H1 (cell line): ENCODE measurements at regions not wholly inside any gene's neighbourhood (a gene's known extent, or its start where the extent isn't known, plus 50 kb on each side); places are given as distances from the start of the nearest gene placed in this dataset.

Source experiments
- CTCF ChIA-PET: fragments of 300-600 bp; sonication (Branson Sonifier 250); formaldehyde crosslinking; loops from one replicate; lab custom pipeline; 2021; ENCODE audit not compliant: partially characterized antibody; lab: Charles Lee
- POLR2A ChIA-PET: fragments of 300-600 bp; sonication (Branson Sonifier 250); formaldehyde crosslinking; loops from one replicate; lab custom pipeline; 2021; ENCODE audit warnings: inconsistent platforms; ENCODE audit not compliant: partially characterized antibody; lab: Charles Lee
- DNase-seq, 2 experiments: peaks; one replicate each; pipeline versions ENCODE4 v3.0.0 to v3.0.0-alpha.2; 2010 to 2022; ENCODE audit warnings: low spot score in 2 of 2, low read depth in 1 of 2, mixed read lengths in 1 of 2
- FAIRE-seq: peaks from 2 replicates; lab custom pipeline; 2011; peaks lifted over from hg19 to GRCh38; lab: Jason Lieb, UNC
- H2AFZ ChIP-seq: 2 replicates; pipeline ENCODE4 v1.8.1; 2012; ENCODE audit warnings: low read length, inconsistent platforms
- H2AK5ac ChIP-seq: 2 replicates; pipeline ENCODE4 v1.6.1; 2013; ENCODE audit warnings: low read depth, low read length
- H2BK120ac ChIP-seq: replicated peaks from 2 replicates; pipeline ENCODE3; 2013; ENCODE audit warnings: low read depth, low read length, inconsistent platforms
- H2BK12ac ChIP-seq: 2 replicates; pipeline ENCODE4 v1.6.1; 2013; ENCODE audit warnings: low read depth, low read length
- H2BK15ac ChIP-seq: 2 replicates; pipeline ENCODE4 v1.6.1; 2013; ENCODE audit warnings: low read length
- H2BK20ac ChIP-seq: 2 replicates; pipeline ENCODE4 v1.6.1; 2013; ENCODE audit warnings: low read length
- H2BK5ac ChIP-seq: 2 replicates; pipeline ENCODE4 v1.6.1; 2013; ENCODE audit warnings: low read depth, low read length
- H3K14ac ChIP-seq: 2 replicates; pipeline ENCODE4 v1.6.1; 2013; ENCODE audit warnings: inconsistent platforms; ENCODE audit not compliant: insufficient read length
- H3K18ac ChIP-seq: 2 replicates; pipeline ENCODE4 v1.6.1; 2013; ENCODE audit warnings: low read length; ENCODE audit errors: extremely low read depth
- H3K23ac ChIP-seq: 2 replicates; pipeline ENCODE4 v1.6.1; 2013; ENCODE audit warnings: inconsistent platforms; ENCODE audit not compliant: insufficient read length
- H3K23me2 ChIP-seq: 2 replicates; pipeline ENCODE4 v1.6.1; 2013; ENCODE audit warnings: low read depth, low read length
- H3K27ac ChIP-seq: 2 replicates; pipeline ENCODE4 v1.6.1; 2011; ENCODE audit warnings: low read depth, low read length, inconsistent platforms
- H3K27me3 ChIP-seq, 4 experiments: replicated peaks in 1 of 4; 1 replicate in 1 of 4; 2 replicates in 3 of 4; pipeline versions ENCODE4 v1.6.1 to v1.8.1; 2011 to 2013; ENCODE audit warnings: low read length in 3 of 4, mild to moderate bottlenecking in 3 of 4, inconsistent platforms in 2 of 4, mixed read lengths in 2 of 4, moderate library complexity in 1 of 4; ENCODE audit not compliant: control insufficient read depth in 3 of 4, insufficient read depth in 3 of 4; ENCODE audit errors: extremely low read depth in 1 of 4
- H3K36me3 ChIP-seq, 4 experiments: 2 replicates each; pipeline versions ENCODE4 v1.6.1 to v1.8.1; 2011 to 2013; ENCODE audit warnings: mild to moderate bottlenecking in 4 of 4, low read length in 3 of 4, moderate library complexity in 2 of 4, control low read depth in 1 of 4, inconsistent platforms in 1 of 4; ENCODE audit not compliant: insufficient read depth in 4 of 4, control insufficient read depth in 2 of 4
- H3K4ac ChIP-seq: replicated peaks from 2 replicates; pipeline ENCODE3; 2013; ENCODE audit warnings: low read length, low read depth, mixed read lengths, inconsistent platforms; ENCODE audit not compliant: insufficient read length
- H3K4me1 ChIP-seq, 4 experiments: replicated peaks in 1 of 4; 1 replicate in 1 of 4; 2 replicates in 3 of 4; pipeline versions ENCODE4 v1.6.1 to v1.8.1; 2011 to 2013; ENCODE audit warnings: low read length in 3 of 4, inconsistent platforms in 2 of 4, mixed read lengths in 1 of 4; ENCODE audit not compliant: insufficient read depth in 4 of 4, control insufficient read depth in 3 of 4
- H3K4me2 ChIP-seq, 2 experiments: 2 replicates each; pipeline versions ENCODE4 v1.6.1 to v1.8.1; 2011 to 2013; ENCODE audit warnings: low read depth in 2 of 2, low read length in 2 of 2, control low read depth in 1 of 2, inconsistent platforms in 1 of 2, mild to moderate bottlenecking in 1 of 2; ENCODE audit not compliant: insufficient read depth in 1 of 2
- H3K4me3 ChIP-seq, 4 experiments: fragments of 200-600, 300-600 bp in 1 of 4; sonication (generic), shearing (Covaris generic), sonication (Bioruptor Twin) in 1 of 4; 2 replicates each; pipeline versions ENCODE4 v1.5.1 to v1.8.1; 2011 to 2016; ENCODE audit warnings: low read length in 4 of 4, low read depth in 3 of 4, control low read depth in 2 of 4, inconsistent platforms in 2 of 4, mild to moderate bottlenecking in 2 of 4, mixed read lengths in 1 of 4, moderate library complexity in 1 of 4; ENCODE audit not compliant: insufficient read depth in 2 of 4; ENCODE audit errors: extremely low read depth in 1 of 4
- H3K56ac ChIP-seq: replicated peaks from 2 replicates; pipeline ENCODE3; 2013; ENCODE audit warnings: low read depth, mild to moderate bottlenecking, mixed read lengths, low read length, inconsistent platforms; ENCODE audit not compliant: insufficient read length
- H3K79me1 ChIP-seq: 2 replicates; pipeline ENCODE4 v1.6.1; 2013; ENCODE audit warnings: low read depth, low read length, control low read depth
- H3K79me2 ChIP-seq, 2 experiments: 2 replicates each; pipeline versions ENCODE4 v1.6.1 to v1.8.1; 2012 to 2013; ENCODE audit warnings: low read length in 2 of 2, mild to moderate bottlenecking in 2 of 2, inconsistent platforms in 1 of 2; ENCODE audit not compliant: insufficient read depth in 2 of 2, control insufficient read depth in 1 of 2
- H3K9ac ChIP-seq, 4 experiments: replicated peaks in 1 of 4; 1 replicate in 1 of 4; 2 replicates in 3 of 4; pipeline versions ENCODE4 v1.6.1 to v1.8.1; 2011 to 2013; ENCODE audit warnings: low read depth in 3 of 4, low read length in 3 of 4, control low read depth in 2 of 4, mild to moderate bottlenecking in 2 of 4, moderate library complexity in 2 of 4, inconsistent platforms in 1 of 4; ENCODE audit errors: extremely low read depth in 1 of 4
- H3K9me3 ChIP-seq, 2 experiments: 2 replicates each; pipeline versions ENCODE4 v1.6.1 to v1.8.1; 2012 to 2013; ENCODE audit warnings: mild to moderate bottlenecking in 2 of 2, moderate library complexity in 2 of 2, control low read depth in 1 of 2, inconsistent platforms in 1 of 2, low read depth in 1 of 2, low read length in 1 of 2, mixed read lengths in 1 of 2; ENCODE audit not compliant: insufficient read depth in 2 of 2
- H4K20me1 ChIP-seq, 2 experiments: replicated peaks in 1 of 2; 2 replicates each; pipeline versions ENCODE3 to v1.8.1; 2011 to 2013; ENCODE audit warnings: inconsistent platforms in 2 of 2, low read length in 2 of 2, mild to moderate bottlenecking in 1 of 2; ENCODE audit not compliant: insufficient read depth in 2 of 2, control insufficient read depth in 1 of 2
- H4K5ac ChIP-seq: 2 replicates; pipeline ENCODE4 v1.6.1; 2013; ENCODE audit warnings: low read length, low read depth, mixed read lengths, inconsistent platforms; ENCODE audit not compliant: insufficient read length
- H4K8ac ChIP-seq: 2 replicates; pipeline ENCODE4 v1.8.0; 2013; ENCODE audit warnings: mild to moderate bottlenecking, moderate library complexity, low read length, inconsistent platforms; ENCODE audit not compliant: insufficient read depth; ENCODE audit errors: extremely low read depth
- H4K91ac ChIP-seq: replicated peaks from 2 replicates; pipeline ENCODE3; 2013; ENCODE audit warnings: low read length, mixed read lengths, inconsistent platforms; ENCODE audit not compliant: insufficient read length
- CBX5 ChIP-seq: fragments of 300-800, 300-1000 bp; sonication (generic); IDR thresholded peaks from 2 replicates; pipeline ENCODE4 v1.7.1; 2016; ENCODE audit warnings: antibody characterized with exemption, low read length, low read depth
- CHD2 ChIP-seq: IDR thresholded peaks from 2 replicates; pipeline ENCODE4 v1.6.1; 2012; ENCODE audit warnings: low read length, improper control_type of control experiment
- EZH2 ChIP-seq: fragments of 200-600 bp; sonication (generic); IDR thresholded peaks from 2 replicates; pipeline ENCODE4 v1.7.1; 2012; ENCODE audit warnings: low read depth, mild to moderate bottlenecking, moderate library complexity, low read length, inconsistent platforms; ENCODE audit not compliant: severe bottlenecking
- GABPA ChIP-seq: IDR thresholded peaks from 2 replicates; pipeline ENCODE4 v1.6.1; 2011; ENCODE audit warnings: mild to moderate bottlenecking, low read length, moderate library complexity, borderline replicate concordance; ENCODE audit not compliant: insufficient read depth
- KDM1A ChIP-seq: fragments of 200-600, 300-600 bp; sonication (generic); IDR thresholded peaks from 2 replicates; pipeline ENCODE4 v1.7.1; 2016; ENCODE audit warnings: mild to moderate bottlenecking, low read length, borderline replicate concordance
- RAD21 ChIP-seq, 2 experiments: IDR thresholded peaks in 1 of 2; conservative IDR thresholded peaks in 1 of 2; 2 replicates each; pipeline ENCODE4 v1.6.1; 2011; ENCODE audit warnings: low read depth in 2 of 2, low read length in 2 of 2, improper control_type of control experiment in 1 of 2, inconsistent platforms in 1 of 2, mild to moderate bottlenecking in 1 of 2, moderate library complexity in 1 of 2
- SAP30 ChIP-seq: fragments of 300-600 bp; sonication (generic); IDR thresholded peaks from 2 replicates; pipeline ENCODE4 v1.7.1; 2012; ENCODE audit warnings: low read length, moderate library complexity, mild to moderate bottlenecking, inconsistent platforms; ENCODE audit not compliant: insufficient read depth, insufficient replicate concordance
- SP2 ChIP-seq: IDR thresholded peaks from 2 replicates; pipeline ENCODE4 v1.6.1; 2012; ENCODE audit warnings: mild to moderate bottlenecking, low read length, inconsistent platforms
- TAF7 ChIP-seq: optimal IDR thresholded peaks from 2 replicates; pipeline ENCODE3; 2011; ENCODE audit warnings: low read depth, mild to moderate bottlenecking, inconsistent platforms, low read length, moderate library complexity, borderline replicate concordance
- YY1 ChIP-seq: IDR thresholded peaks from 2 replicates; pipeline ENCODE4 v1.6.1; 2011; ENCODE audit warnings: low read depth, mild to moderate bottlenecking, low read length
- WGBS, 2 experiments: shearing (Covaris generic) in 1 of 2; methylation state at CpG; one replicate each; pipeline versions ENCODE4 v1.1.6 to v1.1.7; 2013 to 2015; ENCODE audit warnings: low lambda C conversion rate in 2 of 2, mixed read lengths in 2 of 2, inconsistent platforms in 1 of 2, low coverage in 1 of 2, missing lambda C conversion rate in 1 of 2; ENCODE audit not compliant: insufficient replicate concordance in 2 of 2, insufficient coverage in 1 of 2, insufficient read length in 1 of 2; ENCODE audit errors: extremely low coverage in 1 of 2, missing lambda C conversion rate in 1 of 2; 5-methylcytosine and 5-hydroxymethylcytosine counted together
- TF ChIP-seq, protein P1 (sequence below), 3 experiments: IDR thresholded peaks; 1 replicate in 2 of 3; 2 replicates in 1 of 3; pipeline versions ENCODE4 v1.5.1 to v1.6.1; 2011; ENCODE audit warnings: low read length in 3 of 3, mild to moderate bottlenecking in 3 of 3, inconsistent platforms in 2 of 3, low read depth in 1 of 3, moderate library complexity in 1 of 3; ENCODE audit not compliant: insufficient read depth in 1 of 3; ENCODE audit errors: control extremely low read depth in 1 of 3

DNA sequence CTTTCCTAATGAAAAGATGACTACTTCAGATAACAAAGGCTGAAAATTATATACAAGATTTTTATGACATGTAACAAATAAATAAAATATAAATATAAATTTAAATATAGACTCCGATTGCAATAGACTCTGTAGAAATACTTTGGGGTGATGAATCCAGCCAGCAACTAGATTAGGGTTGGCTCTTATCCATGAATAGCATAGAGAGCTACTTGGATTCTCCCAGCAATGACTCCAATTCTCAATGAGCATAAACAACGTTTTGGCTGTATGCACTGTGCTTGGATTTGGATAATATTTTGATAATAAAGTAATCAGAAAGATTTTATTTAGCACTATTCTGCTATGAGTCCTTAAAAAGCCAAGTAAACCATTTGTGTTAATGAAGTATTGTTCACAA is 58.0 kb upstream of the LRFN5 start:
- H3K36me3 ChIP-seq: no peaks in the 10 kb centered on the region
- ChIA-PET CTCF (no interaction called here), POLR2A (interaction anchor here (1.2 kb wide), 1 partner anchor 10 kb away, joined by 3 read pairs; no protein-coding TSS in a partner anchor)
- no peak overlapping the region for H3K4ac ChIP-seq
- no peak overlapping the region for H3K4me3 ChIP-seq
- no peaks in the 10 kb centered on the region for H3K79me2 ChIP-seq
- H2BK20ac ChIP-seq: no peak overlapping the region
- no peak overlapping the region for H2AK5ac ChIP-seq
- H3K14ac ChIP-seq: no peak overlapping the region
- FAIRE-seq: no peak
- no peaks in the 10 kb centered on the region for H4K20me1 ChIP-seq
- no peak overlapping the region for H3K9ac ChIP-seq
- no peak overlapping the region for H3K56ac ChIP-seq
- no peaks in the 10 kb centered on the region for H3K79me1 ChIP-seq
- no peak overlapping the region for H2BK5ac ChIP-seq
- H3K4me2 ChIP-seq: no peak overlapping the region
- H2BK12ac ChIP-seq: no peak overlapping the region
- H3K23ac ChIP-seq: no peak overlapping the region
- H3K27ac ChIP-seq: no peak overlapping the region
- no peaks in the 10 kb centered on the region for H3K23me2 ChIP-seq
- H3K18ac ChIP-seq: no peak overlapping the region
- DNase-seq: no peak
- no peak overlapping the region for H4K91ac ChIP-seq
- no peak overlapping the region for H4K5ac ChIP-seq
- H2BK15ac ChIP-seq: no peak overlapping the region
- H2BK120ac ChIP-seq: no peak overlapping the region
- 0 out of 7 replicates have a peak, but pooled peaks cover 0 to under 1% (median 0%) of the 10 kb centered on the region in 4 experiments for H3K4me1 ChIP-seq
- WGBS, 2 experiments: 89% methylated on average over 2 of the region's 2 CpGs; no CpG with 5 or more reads in 1 of the 2 experiments
- no peaks in the 10 kb centered on the region for H3K27me3 ChIP-seq
- H2AFZ ChIP-seq: no peak overlapping the region
- H4K8ac ChIP-seq: no peak overlapping the region
- H3K9me3 ChIP-seq: no peaks in the 10 kb centered on the region
- TF ChIP-seq CBX5 (no peak), EZH2 (no peak), SAP30 (no peak), KDM1A (no peak), YY1 (no peak), GABPA (no peak), CHD2 (no peak), SP2 (no peak), RAD21 (IDR thresholded peaks at IDR 0.05 in 1 of 2, conservative IDR thresholded peaks at IDR 0.05 in 1 of 2; ENCODE audit: low read depth in 2 of 2, low read length in 2 of 2) (no peak), TAF7 (no peak)
- TF ChIP-seq, protein P1, sequence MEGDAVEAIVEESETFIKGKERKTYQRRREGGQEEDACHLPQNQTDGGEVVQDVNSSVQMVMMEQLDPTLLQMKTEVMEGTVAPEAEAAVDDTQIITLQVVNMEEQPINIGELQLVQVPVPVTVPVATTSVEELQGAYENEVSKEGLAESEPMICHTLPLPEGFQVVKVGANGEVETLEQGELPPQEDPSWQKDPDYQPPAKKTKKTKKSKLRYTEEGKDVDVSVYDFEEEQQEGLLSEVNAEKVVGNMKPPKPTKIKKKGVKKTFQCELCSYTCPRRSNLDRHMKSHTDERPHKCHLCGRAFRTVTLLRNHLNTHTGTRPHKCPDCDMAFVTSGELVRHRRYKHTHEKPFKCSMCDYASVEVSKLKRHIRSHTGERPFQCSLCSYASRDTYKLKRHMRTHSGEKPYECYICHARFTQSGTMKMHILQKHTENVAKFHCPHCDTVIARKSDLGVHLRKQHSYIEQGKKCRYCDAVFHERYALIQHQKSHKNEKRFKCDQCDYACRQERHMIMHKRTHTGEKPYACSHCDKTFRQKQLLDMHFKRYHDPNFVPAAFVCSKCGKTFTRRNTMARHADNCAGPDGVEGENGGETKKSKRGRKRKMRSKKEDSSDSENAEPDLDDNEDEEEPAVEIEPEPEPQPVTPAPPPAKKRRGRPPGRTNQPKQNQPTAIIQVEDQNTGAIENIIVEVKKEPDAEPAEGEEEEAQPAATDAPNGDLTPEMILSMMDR (IDR thresholded peaks at IDR 0.05; ENCODE audit: control extremely low read depth in 1 of 3, insufficient read depth in 1 of 3, low read depth in 1 of 3, low read length in 3 of 3): no peak
